Stimulated activated CD4-positive, alpha-beta T cell treated with anti-CD3 and anti-CD28 coated beads, TNF-alpha, amount 100 ng/mL, for 24 hours (primary cell): ENCODE measurements at regions not wholly inside any gene's neighbourhood (a gene's known extent, or its start where the extent isn't known, plus 50 kb on each side); places are given as distances from the start of the nearest gene placed in this dataset.

Experiments
- DNase-seq, 3 experiments: peaks; one replicate each; pipeline ENCODE4 v3.0.0-alpha.2; 2020; ENCODE audit warnings: low read depth in 3 of 3

- DNase-seq, result no peak
Measured at GRCh38 chr5:135235551-135236227, 163.3 kb downstream of the MACROH2A1 start.

GRCh38 chr5:135234666-135235401, 164.2 kb downstream of the MACROH2A1 start:
- no peak for DNase-seq

- DNase-seq, result no peak
Measured at GRCh38 chr5:135234242-135234641, 164.8 kb downstream of the MACROH2A1 start.

- no peak for DNase-seq
Measured at GRCh38 chr5:135233477-135233876, 165.6 kb downstream of the MACROH2A1 start.

GRCh38 chr5:135232958-135233357, 166.1 kb downstream of the MACROH2A1 start:
- DNase-seq, result no peak

GRCh38 chr5:135231289-135231688, 167.7 kb downstream of the MACROH2A1 start:
- DNase-seq, result no peak

- no peak for DNase-seq
Measured at GRCh38 chr5:135230251-135230925, 168.6 kb downstream of the MACROH2A1 start.

- no peak for DNase-seq
Measured at GRCh38 chr5:135229679-135230132, 169.3 kb downstream of the MACROH2A1 start.

- DNase-seq, result no peak
Measured at GRCh38 chr5:135229122-135229521, 169.9 kb downstream of the MACROH2A1 start.

GRCh38 chr5:135228222-135228621, 170.8 kb downstream of the MACROH2A1 start:
- DNase-seq, result no peak

GRCh38 chr5:135227064-135228022, 171.7 kb downstream of the MACROH2A1 start:
- no peak for DNase-seq

GRCh38 chr5:135225856-135226560, 173.0 kb downstream of the MACROH2A1 start:
- DNase-seq, result no peak

- DNase-seq, result no peak
Measured at GRCh38 chr5:135223891-135224625, 175.0 kb downstream of the MACROH2A1 start.

GRCh38 chr5:135223404-135223803, 175.6 kb downstream of the MACROH2A1 start:
- DNase-seq, result no peak

- no peak for DNase-seq
Measured at GRCh38 chr5:135222771-135223170, 176.3 kb downstream of the MACROH2A1 start.

GRCh38 chr5:135222171-135222681, 176.8 kb downstream of the MACROH2A1 start:
- no peak for DNase-seq

- DNase-seq, result no peak
Measured at GRCh38 chr5:135221696-135222095, 177.3 kb downstream of the MACROH2A1 start.

- no peak for DNase-seq
Measured at GRCh38 chr5:135221187-135221473, 177.9 kb downstream of the MACROH2A1 start.

GRCh38 chr5:135220394-135221186, 178.4 kb downstream of the MACROH2A1 start:
- no peak for DNase-seq
